ENCODE measurements at regions not wholly inside any gene's neighbourhood (a gene's known extent, or its start where the extent isn't known, plus 50 kb on each side); places are given as distances from the start of the nearest gene placed in this dataset.

DNA sequence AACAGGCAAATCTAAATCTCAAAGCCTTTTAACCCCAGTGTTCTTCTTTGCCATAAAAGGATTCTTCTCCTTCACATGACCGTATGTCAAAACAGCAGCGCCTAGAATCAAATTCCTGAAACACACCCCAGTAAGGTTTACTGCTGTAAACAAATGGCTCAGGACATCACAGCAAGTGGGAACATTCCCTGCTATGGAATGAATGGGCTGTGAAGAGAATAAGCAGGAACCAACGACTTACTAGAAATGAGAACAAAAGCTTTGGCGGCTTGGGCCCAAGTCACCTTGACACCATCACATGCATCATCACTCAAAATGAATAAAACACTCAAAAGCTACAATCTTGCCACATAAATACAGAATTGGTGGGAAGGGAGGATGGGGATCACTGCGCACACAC, 80.4 kb upstream of the SPATA13 start:
- Histone ChIP-seq H3K36me3 (ENCODE audit: control insufficient read depth in 2 of 2, extremely low read depth in 1 of 2, insufficient read depth in 2 of 2, low read length in 2 of 2) (no peaks in the 10 kb centered on the region), H3K9me3 (replicated peaks; ENCODE audit: control insufficient read depth, insufficient read depth, low read length) (no peaks in the 10 kb centered on the region), H3K27ac (ENCODE audit: insufficient read depth, low read depth, low read length) (no peak overlapping the region), H3K79me2 (ENCODE audit: control insufficient read depth, insufficient read depth, low read length) (no peaks in the 10 kb centered on the region), H3K4me3 (replicated peaks in 1 of 3; ENCODE audit: insufficient read depth in 1 of 3, low read depth in 1 of 3, low read length in 3 of 3) (no peak overlapping the region), H3K9me1 (replicated peaks; ENCODE audit: control insufficient read depth, extremely low read depth, insufficient read depth, low read length) (no peaks in the 10 kb centered on the region), H4K20me1 (replicated peaks; ENCODE audit: control insufficient read depth, extremely low read depth, insufficient read depth, low read length) (no peaks in the 10 kb centered on the region), H3K9ac (replicated peaks; ENCODE audit: extremely low read depth, insufficient read depth, low read length) (no peak overlapping the region), H3K4me2 (ENCODE audit: insufficient read depth, low read length) (no peak overlapping the region), H2AFZ (ENCODE audit: low read depth, low read length) (no peak overlapping the region), H3K4me1 (ENCODE audit: control insufficient read depth, extremely low read depth, insufficient read depth, low read length) (peaks cover 17% of the 10 kb centered on the region), H3K27me3 (ENCODE audit: control insufficient read depth in 2 of 2, insufficient read depth in 2 of 2, low read length in 2 of 2) (no peaks in the 10 kb centered on the region)
- DNase-seq (ENCODE audit: low read depth, low spot score) (no peak), FAIRE-seq (no peak)
- intact Hi-C loops (cut with micrococcal nuclease) (no loop called here), dilution Hi-C loops (cut with MboI; ENCODE audit: extremely low pct_ligation_motif_present, low sequenced_read_pairs) (no loop called here)
- TF ChIP-seq POLR2A (IDR thresholded peaks at IDR 0.05; ENCODE audit: low read depth, low read length) = no peak
- TF ChIP-seq FOS (IDR thresholded peaks at IDR 0.05; ENCODE audit: borderline replicate concordance, insufficient read depth, low read length) = no peak
- TF ChIP-seq GATA2 (IDR thresholded peaks at IDR 0.05; ENCODE audit: insufficient read depth, insufficient read length, low read depth, low read length) = no peak
- TF ChIP-seq POLR2AphosphoS5 (IDR thresholded peaks at IDR 0.05; ENCODE audit: insufficient read depth, low read depth, low read length) = no peak
- TF ChIP-seq EZH2 (IDR thresholded peaks at IDR 0.05; ENCODE audit: borderline replicate concordance, low read depth, low read length, severe bottlenecking) = no peak
- TF ChIP-seq, protein P1, sequence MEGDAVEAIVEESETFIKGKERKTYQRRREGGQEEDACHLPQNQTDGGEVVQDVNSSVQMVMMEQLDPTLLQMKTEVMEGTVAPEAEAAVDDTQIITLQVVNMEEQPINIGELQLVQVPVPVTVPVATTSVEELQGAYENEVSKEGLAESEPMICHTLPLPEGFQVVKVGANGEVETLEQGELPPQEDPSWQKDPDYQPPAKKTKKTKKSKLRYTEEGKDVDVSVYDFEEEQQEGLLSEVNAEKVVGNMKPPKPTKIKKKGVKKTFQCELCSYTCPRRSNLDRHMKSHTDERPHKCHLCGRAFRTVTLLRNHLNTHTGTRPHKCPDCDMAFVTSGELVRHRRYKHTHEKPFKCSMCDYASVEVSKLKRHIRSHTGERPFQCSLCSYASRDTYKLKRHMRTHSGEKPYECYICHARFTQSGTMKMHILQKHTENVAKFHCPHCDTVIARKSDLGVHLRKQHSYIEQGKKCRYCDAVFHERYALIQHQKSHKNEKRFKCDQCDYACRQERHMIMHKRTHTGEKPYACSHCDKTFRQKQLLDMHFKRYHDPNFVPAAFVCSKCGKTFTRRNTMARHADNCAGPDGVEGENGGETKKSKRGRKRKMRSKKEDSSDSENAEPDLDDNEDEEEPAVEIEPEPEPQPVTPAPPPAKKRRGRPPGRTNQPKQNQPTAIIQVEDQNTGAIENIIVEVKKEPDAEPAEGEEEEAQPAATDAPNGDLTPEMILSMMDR (IDR thresholded peaks at IDR 0.05; ENCODE audit: extremely low read depth in 1 of 2, insufficient read depth in 1 of 2, low read depth in 1 of 2, low read length in 2 of 2) = no peak
- no peak for TF ChIP-seq JUN (IDR thresholded peaks at IDR 0.05; ENCODE audit: borderline replicate concordance, insufficient read depth, insufficient read length, low read depth)
- ChIA-PET CTCF (no interaction called here), POLR2A (no interaction called here)
- BruUV-seq (replicated peaks) = no TSS peak

- BruUV-seq (replicated peaks) = no TSS peak
These were observed 79.1 kb upstream of the SPATA13 start for GRCh38 chr13:24081387-24081786.

More at GRCh38 chr13:24081387-24081786, 79.1 kb upstream of the SPATA13 start:
- Histone ChIP-seq H3K27me3 (ENCODE audit: control insufficient read depth in 2 of 2, insufficient read depth in 2 of 2, low read length in 2 of 2) (no peaks in the 10 kb centered on the region), H3K36me3 (ENCODE audit: control insufficient read depth in 2 of 2, extremely low read depth in 1 of 2, insufficient read depth in 2 of 2, low read length in 2 of 2) (no peaks in the 10 kb centered on the region), H3K9ac (replicated peaks; ENCODE audit: extremely low read depth, insufficient read depth, low read length) (no peak overlapping the region), H3K4me2 (ENCODE audit: insufficient read depth, low read length) (no peak overlapping the region), H4K20me1 (replicated peaks; ENCODE audit: control insufficient read depth, extremely low read depth, insufficient read depth, low read length) (no peaks in the 10 kb centered on the region), H2AFZ (ENCODE audit: low read depth, low read length) (no peak overlapping the region), H3K27ac (ENCODE audit: insufficient read depth, low read depth, low read length) (no peak overlapping the region), H3K9me3 (replicated peaks; ENCODE audit: control insufficient read depth, insufficient read depth, low read length) (no peaks in the 10 kb centered on the region), H3K4me3 (replicated peaks in 1 of 3; ENCODE audit: insufficient read depth in 1 of 3, low read depth in 1 of 3, low read length in 3 of 3) (no peak overlapping the region), H3K9me1 (replicated peaks; ENCODE audit: control insufficient read depth, extremely low read depth, insufficient read depth, low read length) (no peaks in the 10 kb centered on the region), H3K4me1 (ENCODE audit: control insufficient read depth, extremely low read depth, insufficient read depth, low read length) (peaks cover 4% of the 10 kb centered on the region), H3K79me2 (ENCODE audit: control insufficient read depth, insufficient read depth, low read length) (no peaks in the 10 kb centered on the region)
- FAIRE-seq (no peak), DNase-seq (ENCODE audit: low read depth, low spot score) (no peak)
- dilution Hi-C loops (cut with MboI; ENCODE audit: extremely low pct_ligation_motif_present, low sequenced_read_pairs) = no loop called here
- TF ChIP-seq JUN (IDR thresholded peaks at IDR 0.05; ENCODE audit: borderline replicate concordance, insufficient read depth, insufficient read length, low read depth) (no peak), POLR2A (IDR thresholded peaks at IDR 0.05; ENCODE audit: low read depth, low read length) (no peak), GATA2 (IDR thresholded peaks at IDR 0.05; ENCODE audit: insufficient read depth, insufficient read length, low read depth, low read length) (no peak), EZH2 (IDR thresholded peaks at IDR 0.05; ENCODE audit: borderline replicate concordance, low read depth, low read length, severe bottlenecking) (no peak), FOS (IDR thresholded peaks at IDR 0.05; ENCODE audit: borderline replicate concordance, insufficient read depth, low read length) (no peak), POLR2AphosphoS5 (IDR thresholded peaks at IDR 0.05; ENCODE audit: insufficient read depth, low read depth, low read length) (no peak), MYC (IDR thresholded peaks at IDR 0.05; ENCODE audit: low read depth, low read length) (no peak)
- TF ChIP-seq, protein P1 (IDR thresholded peaks at IDR 0.05; ENCODE audit: extremely low read depth in 1 of 2, insufficient read depth in 1 of 2, low read depth in 1 of 2, low read length in 2 of 2) = no peak
- TF ChIP-seq, protein P2, sequence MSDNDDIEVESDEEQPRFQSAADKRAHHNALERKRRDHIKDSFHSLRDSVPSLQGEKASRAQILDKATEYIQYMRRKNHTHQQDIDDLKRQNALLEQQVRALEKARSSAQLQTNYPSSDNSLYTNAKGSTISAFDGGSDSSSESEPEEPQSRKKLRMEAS (IDR thresholded peaks at IDR 0.05; ENCODE audit: insufficient read depth, insufficient read length) = no peak
- POLR2A ChIA-PET = no interaction called here
- intact Hi-C loops (cut with micrococcal nuclease) = no loop called here
- CTCF ChIA-PET = no interaction called here

Data from endothelial cell of umbilical vein (primary cell).